Right hindlimb (tissue), 1 donor: ENCODE measurements at regions not wholly inside any gene's neighbourhood (a gene's known extent, or its start where the extent isn't known, plus 50 kb on each side); places are given as distances from the start of the nearest gene placed in this dataset.
"Not testable (repeated sequence)": the region's sequence is repeated elsewhere in the genome, so short reads cannot be mapped to it uniquely, and the experiment has no call there.

ENCODE experiments used
- DNase-seq: peaks from one replicate; pipeline ENCODE4 v3.0.0-alpha.2; 2018

DNA sequence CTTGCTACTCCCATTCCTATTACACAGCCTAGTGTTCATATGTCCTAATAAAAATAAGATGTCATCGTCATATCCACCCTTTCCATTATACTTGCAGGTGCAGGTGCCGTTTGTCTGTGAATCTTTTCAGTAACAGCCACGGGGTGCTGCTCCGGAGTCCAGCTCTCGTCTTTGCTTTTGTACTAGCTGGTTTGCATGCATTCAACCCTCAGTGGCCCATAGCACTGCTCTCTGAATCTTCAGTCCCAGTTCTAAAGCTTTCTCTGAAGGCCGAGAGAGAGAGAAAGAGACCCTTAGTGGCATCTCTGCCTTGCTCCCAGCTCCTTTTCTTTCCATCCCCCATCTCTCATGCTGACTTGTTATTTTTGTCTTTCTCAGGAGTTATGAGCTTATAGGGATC lies 468.5 kb downstream of the TMEM232 start:
- DNase-seq = no peak

DNA sequence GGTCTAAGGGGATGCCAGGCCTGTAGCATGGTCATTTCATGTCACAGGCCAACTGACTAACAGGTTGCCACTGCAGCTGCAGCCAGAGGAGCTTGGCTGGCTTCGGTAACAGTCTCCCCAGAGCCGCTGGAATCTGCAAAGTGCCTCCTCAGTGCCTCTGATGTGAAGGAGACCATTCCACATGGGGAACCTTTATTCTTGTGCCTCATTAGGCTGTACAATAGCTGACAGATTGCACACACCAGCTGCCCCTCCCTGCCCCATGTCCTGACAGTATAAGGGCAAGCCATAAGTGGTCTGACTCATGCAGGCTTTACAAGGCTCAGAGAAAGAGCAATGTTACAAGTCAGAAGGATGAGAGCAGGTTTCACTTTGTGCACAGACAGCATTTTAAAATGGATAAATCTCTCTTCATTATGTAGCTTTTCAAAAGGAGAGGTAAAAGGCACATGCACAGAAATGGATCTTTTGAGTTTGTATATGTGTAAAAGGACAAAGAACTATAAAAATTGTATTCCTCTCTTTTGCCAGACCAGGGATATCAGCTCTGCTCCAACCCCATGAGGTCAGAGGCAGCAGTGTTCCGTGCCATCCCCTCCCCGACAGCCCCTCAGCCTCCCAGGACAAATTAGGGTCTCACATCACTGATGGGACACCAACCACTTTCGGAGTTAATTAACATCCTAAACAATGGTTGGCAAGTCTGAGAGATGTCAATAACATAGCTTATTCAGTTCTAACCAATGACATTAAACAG lies 467.8 kb downstream of the TMEM232 start:
- DNase-seq = no peak

DNA sequence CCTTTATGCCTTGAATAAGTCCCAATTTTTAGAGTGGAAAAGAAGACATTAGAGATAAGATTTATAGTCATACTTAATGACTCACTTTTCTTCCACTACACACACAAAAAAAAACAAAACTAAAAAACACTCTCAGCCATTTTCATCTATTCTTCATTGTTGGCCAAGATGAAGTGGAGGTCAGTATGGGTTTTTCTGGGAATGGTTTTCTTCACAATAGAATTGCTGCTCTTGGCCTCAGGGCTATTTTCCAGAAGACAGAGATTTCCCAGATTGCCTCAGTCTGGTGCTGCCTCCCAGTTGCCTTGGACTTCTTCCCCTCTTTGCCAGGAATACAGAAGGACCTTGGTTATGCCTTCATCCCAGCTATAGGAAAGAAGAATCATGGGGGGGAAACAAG lies 463.7 kb downstream of the TMEM232 start:
- DNase-seq = no peak

DNA sequence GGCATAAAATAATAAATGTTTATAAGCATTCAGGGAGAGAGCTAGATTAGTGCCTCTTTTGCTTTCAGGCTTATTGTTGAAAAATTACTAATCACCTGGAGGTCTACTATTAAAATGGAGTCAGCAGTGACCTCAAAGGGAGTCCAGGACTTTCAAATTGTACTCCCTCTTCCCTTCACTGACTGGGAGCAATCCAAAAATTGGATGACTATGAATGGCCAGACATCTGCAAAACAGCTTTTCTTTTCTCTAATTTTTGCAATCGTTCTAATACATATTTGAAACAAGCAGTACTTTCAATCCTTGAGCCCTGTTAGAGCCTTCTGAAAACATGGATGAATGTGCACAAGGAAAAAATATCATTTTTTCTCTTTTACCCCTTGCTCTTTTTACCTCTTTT lies 461.8 kb downstream of the TMEM232 start:
- no peak for DNase-seq

DNA sequence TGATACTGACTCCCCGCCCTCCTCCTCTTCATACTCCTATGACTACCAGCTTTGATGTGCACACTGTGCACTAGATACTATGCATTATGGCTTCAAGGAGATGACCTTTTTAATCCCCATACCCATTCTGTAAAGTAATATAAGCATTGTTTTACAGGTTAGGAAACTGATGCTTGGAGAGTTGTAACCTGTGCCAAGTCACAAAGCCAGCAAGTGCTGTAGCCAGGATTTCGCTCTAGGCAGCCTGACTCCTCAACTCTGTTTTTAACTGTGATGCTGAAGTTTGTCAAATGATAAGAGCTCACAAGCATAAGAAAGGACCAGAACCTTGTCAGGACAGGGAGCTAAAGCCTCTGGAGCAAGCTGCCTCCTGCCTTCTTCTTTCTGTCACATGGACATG lies 461.3 kb downstream of the TMEM232 start:
- no peak for DNase-seq

DNA sequence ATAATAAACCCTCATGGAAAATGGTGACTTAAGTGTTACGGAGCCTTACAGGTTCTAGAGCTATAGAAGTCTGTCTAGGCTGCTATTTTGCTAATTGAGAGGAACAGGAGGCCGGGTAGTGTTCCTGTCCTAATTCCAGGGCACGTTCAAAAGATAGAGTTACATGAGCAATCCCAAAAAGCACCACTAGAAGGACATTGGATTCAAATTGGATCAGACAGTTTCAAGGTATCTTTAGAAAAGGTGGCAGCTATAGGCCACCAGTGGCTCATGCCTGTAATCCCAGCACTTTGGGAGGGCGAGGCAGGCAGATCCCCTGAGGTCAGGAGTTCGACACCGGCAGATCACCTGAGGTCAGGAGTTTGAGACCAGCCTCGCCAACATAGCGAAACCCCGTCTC lies 458.8 kb downstream of the TMEM232 start:
- no peak for DNase-seq

DNA sequence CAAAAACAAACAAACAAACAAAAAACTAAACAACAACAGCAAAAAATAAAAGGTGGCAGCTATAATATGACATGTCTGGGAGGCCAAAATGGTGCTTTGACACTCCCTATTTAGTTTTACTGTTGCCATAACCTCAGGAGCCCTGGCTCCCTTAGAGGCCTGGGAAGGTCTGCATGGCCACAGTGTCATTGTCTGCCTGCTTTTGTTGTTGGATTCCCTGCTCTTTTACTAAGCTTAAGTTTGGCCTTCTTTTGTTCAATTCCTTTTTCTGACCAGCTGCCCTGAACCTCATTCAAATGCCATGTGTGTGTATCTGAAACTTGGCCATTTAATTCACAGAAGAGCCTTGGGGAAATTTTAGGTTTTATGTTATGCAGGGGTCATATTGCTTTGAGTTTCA lies 458.2 kb downstream of the TMEM232 start:
- DNase-seq = no peak

DNA sequence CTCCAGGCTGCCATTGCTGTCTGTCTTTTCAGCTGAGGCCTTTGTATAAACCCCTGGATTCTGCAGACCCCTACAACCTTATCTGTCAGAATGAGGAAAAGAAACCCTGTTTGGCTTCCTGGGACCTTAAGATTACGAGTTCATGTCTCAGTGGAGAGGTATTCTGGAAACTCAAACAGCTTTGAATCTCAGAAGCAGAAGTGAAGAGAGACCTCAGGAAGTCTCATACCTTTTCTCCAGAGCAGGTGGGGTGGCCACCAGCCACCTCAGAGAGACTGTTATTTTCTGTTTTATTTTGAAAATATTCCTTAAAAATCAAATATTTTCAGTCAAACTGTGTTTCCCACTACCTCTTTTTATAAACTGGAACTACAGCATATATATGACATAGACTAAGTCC lies 457.5 kb downstream of the TMEM232 start:
- no peak for DNase-seq

DNA sequence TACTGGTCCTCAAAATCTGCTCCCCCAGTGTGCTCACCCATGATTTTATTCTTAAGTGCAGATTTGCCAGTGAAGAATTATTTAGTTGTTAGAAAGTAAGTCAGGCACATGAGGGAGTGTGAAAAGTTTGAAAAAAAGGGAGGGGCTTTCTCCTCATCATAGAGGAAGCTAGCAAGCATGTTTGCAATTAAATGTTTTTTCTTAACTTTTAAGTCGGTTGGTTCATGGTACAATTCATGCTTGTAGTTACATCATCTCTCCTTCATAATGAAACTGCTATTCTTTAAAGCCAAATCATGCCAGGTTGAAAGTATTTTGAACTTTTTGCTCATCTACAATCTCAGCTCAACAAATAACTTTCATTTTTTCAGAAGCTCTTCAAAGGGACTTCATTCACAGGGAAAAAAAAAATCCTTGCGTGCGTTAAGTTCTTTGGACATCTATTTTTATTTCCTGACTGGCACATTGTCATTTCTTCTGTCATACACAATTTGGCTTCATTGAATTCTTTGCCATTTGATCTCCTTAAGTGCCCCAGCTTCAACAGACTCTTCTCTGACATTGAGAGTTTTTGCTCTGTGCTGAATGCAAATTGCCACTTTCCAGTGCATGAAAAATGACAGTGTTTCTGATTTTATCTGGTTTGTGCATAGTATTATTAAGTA lies 456.9 kb downstream of the TMEM232 start:
- no peak for DNase-seq

DNA sequence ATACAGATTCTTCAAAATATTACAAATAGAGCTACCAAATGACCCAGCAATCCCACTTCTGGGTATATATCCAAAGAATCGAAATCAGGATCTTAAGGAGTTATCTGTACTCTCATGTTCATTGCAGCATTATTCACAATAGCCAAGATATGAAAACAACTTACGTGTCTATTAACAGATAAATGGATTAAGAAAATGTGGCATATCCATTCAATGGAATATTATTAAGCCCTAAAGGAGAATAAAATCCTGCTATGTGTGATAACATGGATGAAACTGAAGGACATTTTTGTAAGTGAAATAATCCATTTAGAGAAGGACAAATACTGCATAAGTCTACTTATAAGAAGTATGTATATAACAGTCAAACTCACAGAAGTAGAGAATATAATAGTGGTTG lies 450.6 kb downstream of the TMEM232 start:
- DNase-seq = no peak

DNA sequence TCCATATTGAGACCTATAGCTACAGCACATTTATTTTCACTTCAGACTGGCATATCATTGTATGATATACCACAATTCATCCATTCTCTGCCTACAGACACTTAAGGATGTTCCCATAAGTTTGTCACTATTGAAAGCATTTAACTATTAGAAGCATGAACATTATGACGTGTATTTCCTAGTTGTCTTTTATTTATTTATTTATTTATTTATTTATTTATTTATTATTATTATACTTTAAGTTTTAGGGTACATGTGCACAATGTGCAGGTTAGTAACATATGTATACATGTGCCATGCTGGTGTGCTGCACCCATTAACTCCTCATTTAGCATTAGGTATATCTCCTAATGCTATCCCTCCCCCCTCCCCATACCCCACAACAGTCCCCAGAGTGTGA lies 448.0 kb downstream of the TMEM232 start:
- DNase-seq = not testable (repeated sequence)

DNA sequence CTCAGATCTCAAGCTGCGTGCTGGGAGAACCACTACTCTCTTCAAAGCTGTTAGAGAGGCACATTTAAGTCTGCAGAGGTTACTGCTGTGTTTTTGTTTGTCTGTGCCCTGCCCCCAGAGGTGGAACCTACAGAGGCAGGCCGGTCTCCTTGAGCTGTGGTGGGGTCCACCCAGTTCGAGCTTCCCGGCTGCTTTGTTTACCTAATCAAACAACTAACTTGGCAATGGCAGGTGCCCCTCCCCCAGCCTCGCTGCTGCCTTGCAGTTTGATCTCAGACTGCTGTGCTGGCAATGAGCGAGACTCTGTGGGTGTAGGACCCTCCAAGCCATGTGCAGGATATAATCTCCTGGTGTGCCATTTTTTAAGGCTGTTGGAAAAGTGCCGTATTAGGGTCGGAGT lies 442.4 kb downstream of the TMEM232 start:
- DNase-seq = not testable (repeated sequence)

DNA sequence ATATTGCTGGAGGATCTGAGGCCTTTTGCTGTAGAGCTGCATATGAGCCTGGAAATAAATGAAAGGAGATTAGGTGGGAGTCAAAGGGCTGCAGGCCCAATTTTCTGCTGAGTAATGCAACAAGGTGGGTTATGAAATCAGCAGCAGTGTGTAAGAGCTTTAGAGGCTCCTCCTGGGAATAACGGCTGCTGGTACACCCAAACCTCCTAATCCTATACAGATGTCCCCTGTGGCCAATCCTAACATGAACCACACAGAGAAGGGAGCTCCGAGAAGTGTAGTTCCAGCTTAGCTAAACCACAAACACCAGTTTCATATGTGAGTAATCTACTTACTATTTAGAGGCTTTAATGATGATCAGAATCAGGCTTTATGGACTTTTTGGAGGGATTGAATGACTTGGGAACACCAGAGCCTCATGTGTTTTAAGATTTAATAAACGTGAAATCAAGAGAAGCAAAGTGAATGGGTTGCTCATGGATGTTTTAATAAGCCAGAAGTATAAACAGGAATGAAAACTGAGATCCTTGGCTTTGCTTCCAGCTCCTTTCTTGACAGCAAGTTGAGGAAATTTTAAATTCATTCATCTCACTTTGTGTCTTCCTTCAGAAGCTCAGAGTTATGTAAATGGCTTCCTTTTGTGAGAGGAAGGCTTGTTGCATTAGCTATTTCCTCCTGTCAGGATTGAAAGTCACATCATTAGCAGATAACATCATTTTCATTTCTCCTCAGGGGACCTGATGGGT lies 437.5 kb downstream of the TMEM232 start:
- DNase-seq = no peak

DNA sequence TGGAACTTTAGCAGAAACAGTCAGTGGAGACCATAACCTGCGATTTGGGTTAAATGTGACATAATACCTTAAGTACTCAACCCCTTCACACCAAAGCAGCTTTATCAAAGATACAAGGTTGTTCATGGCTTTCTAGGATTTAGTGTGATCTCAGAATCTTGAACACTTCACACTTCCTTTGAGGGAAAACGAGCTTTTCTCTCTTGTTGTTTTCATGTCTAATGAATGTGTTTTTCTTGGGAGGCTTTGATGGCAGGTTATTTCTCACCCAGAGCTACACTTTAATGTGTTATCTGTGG lies 437.0 kb downstream of the TMEM232 start:
- DNase-seq = no peak

DNA sequence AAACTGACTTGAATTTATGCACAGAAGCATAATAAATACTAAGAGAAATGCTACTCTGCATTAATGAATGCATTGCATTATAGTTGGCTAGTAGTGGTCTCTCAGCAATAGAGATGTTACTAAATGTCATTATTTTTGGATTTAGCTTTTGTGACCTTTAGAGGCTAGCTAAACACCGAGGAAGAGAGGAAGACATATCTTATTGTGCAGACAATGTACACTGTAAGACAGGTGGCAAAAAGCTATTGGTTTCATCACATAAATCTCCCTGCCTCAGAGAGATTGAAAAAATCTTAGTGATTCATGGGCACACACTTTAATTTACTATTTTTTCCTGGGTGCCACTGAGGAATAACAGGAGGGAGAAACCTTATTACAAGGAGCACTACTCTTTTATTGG lies 435.9 kb downstream of the TMEM232 start:
- no peak for DNase-seq

DNA sequence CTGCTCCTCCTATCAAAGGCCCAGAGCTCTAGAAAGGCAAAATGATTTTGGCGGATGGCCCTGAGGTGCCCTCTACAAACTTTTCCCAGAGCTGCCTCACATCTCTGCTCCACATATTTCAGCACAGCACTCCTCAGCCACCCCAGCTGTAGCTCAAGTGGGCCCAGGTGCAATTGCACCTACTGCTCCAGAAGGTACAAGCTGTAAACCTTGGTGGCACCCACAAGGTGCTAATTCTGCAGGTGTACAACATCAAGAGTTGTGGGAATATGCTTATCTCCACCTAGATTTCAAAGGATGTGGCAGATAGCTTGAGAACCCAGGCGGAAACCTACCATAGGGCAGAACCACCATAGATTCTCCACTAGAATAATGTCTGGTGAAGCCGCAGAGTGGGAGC lies 432.2 kb downstream of the TMEM232 start:
- no peak for DNase-seq

DNA sequence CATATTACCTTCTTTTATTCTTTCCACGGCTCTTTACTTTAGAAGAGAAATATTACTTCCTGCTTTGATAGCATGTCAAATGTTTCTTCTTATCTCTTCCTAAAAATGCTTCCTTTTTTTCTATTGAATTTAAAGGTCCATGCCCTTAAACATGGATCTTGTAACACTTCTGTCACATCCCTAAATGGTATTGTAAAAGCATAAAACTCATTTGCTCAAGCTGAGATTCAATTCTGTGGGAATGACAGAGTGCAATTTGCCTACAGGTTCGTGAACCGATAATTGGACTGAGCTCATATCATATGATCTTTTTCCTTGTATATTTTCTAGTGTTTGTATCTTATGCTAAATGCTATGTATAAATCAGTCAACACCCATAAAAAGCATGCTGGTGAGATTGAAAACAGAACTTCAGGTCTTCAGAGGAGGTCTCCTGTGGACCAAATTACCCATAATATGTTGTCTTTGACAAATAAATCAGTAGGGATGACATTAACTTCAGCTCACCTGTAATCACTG lies 429.3 kb downstream of the TMEM232 start:
- DNase-seq = no peak

DNA sequence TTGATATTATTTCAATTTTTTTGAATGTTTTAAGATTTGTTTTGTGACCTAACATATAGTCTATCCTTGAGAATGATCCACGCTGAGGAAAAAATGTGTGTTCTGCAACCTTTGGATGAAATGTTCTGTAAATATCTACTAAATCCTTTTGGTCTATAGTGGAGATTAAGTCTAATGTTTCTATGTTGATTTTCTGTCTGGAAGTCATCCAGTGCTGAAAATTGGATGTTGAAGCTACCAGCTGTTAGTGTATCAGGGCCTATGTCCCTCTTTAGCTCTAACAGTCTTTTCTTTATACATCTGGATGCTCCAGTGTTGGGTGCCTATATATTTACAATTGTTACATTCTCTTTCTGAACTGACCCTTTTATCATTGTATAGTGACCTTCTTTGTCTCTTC lies 422.3 kb downstream of the TMEM232 start:
- DNase-seq = no peak

DNA sequence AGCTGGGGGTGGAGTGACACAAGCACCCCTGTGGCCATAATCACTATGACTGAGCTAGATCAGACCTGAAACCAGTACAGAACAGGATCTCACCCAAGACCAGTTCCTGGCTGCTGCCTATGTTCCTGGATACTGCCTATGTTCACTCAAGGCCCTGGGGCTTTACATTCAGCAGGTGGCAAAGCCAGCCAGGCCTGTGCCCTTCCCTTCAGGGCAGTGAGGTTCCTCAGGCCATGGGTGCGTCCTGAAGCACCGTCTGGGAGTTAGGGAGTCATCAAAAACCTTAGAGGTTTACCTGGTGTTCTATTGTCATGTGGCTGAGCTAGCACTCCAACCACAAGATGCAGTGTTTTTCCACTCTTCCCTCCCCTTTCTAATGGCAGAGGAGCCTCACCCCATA lies 419.8 kb downstream of the TMEM232 start:
- no peak for DNase-seq

DNA sequence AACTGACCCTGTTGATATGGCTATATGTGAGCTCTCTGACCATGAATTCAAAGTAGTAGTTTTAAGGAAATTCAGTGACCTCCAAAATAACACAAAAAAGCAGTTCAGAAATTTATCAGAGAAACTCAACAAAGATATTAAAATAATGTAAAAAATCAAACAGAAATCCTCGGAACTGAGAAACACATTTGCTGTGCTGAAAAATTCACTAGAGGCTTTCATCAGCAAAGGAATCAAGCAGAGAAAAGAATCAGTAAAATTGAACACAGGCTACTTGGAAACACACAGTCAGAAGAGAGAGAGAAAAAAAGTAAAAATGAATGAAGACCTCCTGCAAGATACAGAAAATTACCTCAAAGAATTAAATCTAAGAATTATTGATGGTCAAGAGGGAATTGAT lies 417.2 kb downstream of the TMEM232 start:
- no peak for DNase-seq

DNA sequence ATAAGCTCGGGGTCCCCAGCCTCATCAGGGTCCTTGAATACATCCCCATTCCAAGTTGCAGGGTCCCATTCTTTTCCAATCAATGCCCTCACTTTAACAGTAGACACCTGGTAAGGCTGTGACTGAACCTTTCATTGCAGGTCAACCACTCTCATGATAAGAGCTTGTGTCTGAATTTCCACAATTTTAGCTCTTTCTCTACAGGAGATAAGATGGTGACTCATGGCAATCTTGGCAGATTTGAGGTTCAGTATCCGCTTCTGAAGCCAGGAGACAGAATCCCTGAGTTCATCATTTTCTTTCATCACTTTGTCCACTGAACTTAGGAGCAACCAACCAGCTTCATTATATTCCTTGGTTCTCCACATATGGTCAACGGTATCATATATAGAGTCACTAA lies 409.9 kb downstream of the TMEM232 start:
- DNase-seq = not testable (repeated sequence)

DNA sequence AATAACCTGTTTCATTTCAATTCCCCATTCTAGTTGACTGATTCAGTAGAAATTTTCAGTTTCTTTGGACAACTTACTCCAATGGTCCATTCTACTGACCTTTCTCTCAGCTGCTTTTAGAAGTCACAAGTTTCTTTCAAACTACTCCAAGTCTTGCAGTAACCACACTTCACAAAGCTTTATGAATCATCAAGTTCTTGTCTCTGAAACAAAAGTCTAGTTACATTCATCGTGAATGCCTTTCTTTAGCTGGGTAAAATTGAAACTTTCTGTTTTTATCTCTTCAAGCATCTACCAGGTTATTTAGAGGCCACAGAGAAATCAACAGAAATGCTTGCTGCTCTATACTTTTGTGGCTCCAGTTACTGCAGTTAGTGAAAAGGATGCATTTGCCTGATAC lies 405.4 kb downstream of the TMEM232 start:
- DNase-seq = no peak

DNA sequence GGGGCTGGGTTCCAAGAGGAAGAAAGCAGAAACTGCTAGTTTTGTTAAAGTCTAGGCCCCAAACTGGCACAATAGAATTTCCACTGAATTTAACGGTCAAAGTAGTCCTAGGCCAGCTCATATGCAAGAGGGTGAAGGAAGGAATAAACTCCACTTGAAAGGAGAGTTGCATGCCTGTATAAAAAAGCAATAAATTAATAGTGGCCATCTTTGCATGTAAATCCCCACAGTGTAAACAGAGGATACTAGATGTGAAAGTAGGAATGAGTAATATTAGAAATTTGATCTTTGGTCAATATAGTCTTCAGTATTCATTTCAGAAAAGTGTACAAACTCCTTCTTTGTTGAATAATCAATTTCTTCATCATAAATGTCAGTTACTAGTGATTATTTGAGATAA lies 403.1 kb downstream of the TMEM232 start:
- no peak for DNase-seq

DNA sequence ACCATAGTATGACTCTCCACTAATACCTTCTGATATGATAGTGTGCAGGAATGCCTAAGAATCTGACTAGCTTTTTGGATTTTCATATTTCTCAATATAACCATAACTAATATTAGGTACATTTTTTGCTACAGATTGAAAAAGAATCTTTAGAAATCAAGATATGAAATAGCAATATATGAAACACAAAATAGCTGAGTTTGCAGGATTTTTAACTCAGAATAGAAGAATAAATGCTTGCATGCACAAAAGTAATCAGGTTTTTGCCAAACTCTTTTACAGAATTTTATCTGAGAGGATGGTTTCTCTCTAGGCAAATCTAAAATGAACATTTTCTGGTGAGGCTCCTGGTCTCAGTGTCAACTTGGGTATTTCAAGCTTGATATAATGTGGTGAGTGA lies 402.6 kb downstream of the TMEM232 start:
- DNase-seq = no peak
